Hepatocyte (in vitro differentiated cells): ENCODE measurements at regions not wholly inside any gene's neighbourhood (a gene's known extent, or its start where the extent isn't known, plus 50 kb on each side); places are given as distances from the start of the nearest gene placed in this dataset.

Experiments used
- DNase-seq: peaks from one replicate; pipeline ENCODE4 v3.0.0-alpha.2; 2016; ENCODE audit warnings: low spot score
- H2AFZ ChIP-seq: fragments of 200-600 bp; sonication (generic); 2 replicates; pipeline ENCODE4 v1.6.0; 2016; ENCODE audit warnings: antibody characterized with exemption, mild to moderate bottlenecking
- H3K27ac ChIP-seq: fragments of 200-600 bp; sonication (generic); 2 replicates; pipeline ENCODE4 v1.5.1; 2016; ENCODE audit warnings: mild to moderate bottlenecking
- H3K27me3 ChIP-seq: fragments of 200-600 bp; sonication (generic); 2 replicates; pipeline ENCODE4 v1.6.1; 2016
- H3K36me3 ChIP-seq: fragments of 200-600 bp; sonication (generic); replicated peaks from 2 replicates; pipeline ENCODE4 v1.5.1; 2016; ENCODE audit warnings: low read depth; ENCODE audit not compliant: insufficient read depth
- H3K4me1 ChIP-seq: fragments of 200-600 bp; sonication (generic); 2 replicates; pipeline ENCODE4 v1.5.1; 2016; ENCODE audit warnings: mild to moderate bottlenecking, moderate library complexity; ENCODE audit not compliant: insufficient read depth
- H3K4me2 ChIP-seq: fragments of 200-600 bp; sonication (generic); 2 replicates; pipeline ENCODE4 v1.6.0; 2016
- H3K4me3 ChIP-seq: fragments of 200-600 bp; sonication (generic); 2 replicates; pipeline ENCODE4 v1.5.1; 2016; ENCODE audit warnings: mild to moderate bottlenecking
- H3K79me2 ChIP-seq: fragments of 200-600 bp; sonication (generic); 2 replicates; pipeline ENCODE4 v1.6.0; 2017; ENCODE audit warnings: mild to moderate bottlenecking
- H3K9me2 ChIP-seq: fragments of 200-600 bp; sonication (generic); replicated peaks from 2 replicates; pipeline ENCODE4 v1.6.0; 2017; ENCODE audit warnings: mild to moderate bottlenecking; ENCODE audit not compliant: insufficient read depth
- H3K9me3 ChIP-seq: fragments of 200-600 bp; sonication (generic); 2 replicates; pipeline ENCODE4 v1.5.1; 2016; ENCODE audit warnings: low read depth, mild to moderate bottlenecking
- H4K20me1 ChIP-seq: fragments of 200-600 bp; sonication (generic); 2 replicates; pipeline ENCODE4 v1.6.0; 2016; ENCODE audit warnings: mild to moderate bottlenecking; ENCODE audit not compliant: insufficient read depth, poor library complexity, severe bottlenecking
- EZH2 ChIP-seq: fragments of 200-600 bp; sonication (generic); IDR thresholded peaks from 2 replicates; pipeline ENCODE4 v1.6.1; 2016; ENCODE audit warnings: antibody characterized with exemption, mild to moderate bottlenecking, borderline replicate concordance
- EZH2phosphoT487 ChIP-seq: fragments of 200-600 bp; sonication (generic); IDR thresholded peaks from one replicate; pipeline ENCODE4 v1.6.1; 2018; ENCODE audit warnings: antibody characterized with exemption, mild to moderate bottlenecking, low read depth, moderate library complexity; ENCODE audit not compliant: unreplicated experiment, severe bottlenecking
- WGBS: methylation state at CpG from one replicate; pipeline ENCODE4 v1.1.6; 2016; ENCODE audit warnings: low lambda C conversion rate; ENCODE audit errors: missing lambda C conversion rate; 5-methylcytosine and 5-hydroxymethylcytosine counted together
- TF ChIP-seq, protein P1 (sequence below): fragments of 200-600 bp; sonication (generic); IDR thresholded peaks from 2 replicates; pipeline ENCODE4 v1.5.1; 2016; ENCODE audit warnings: antibody characterized with exemption, mild to moderate bottlenecking; ENCODE audit not compliant: poor library complexity

DNA sequence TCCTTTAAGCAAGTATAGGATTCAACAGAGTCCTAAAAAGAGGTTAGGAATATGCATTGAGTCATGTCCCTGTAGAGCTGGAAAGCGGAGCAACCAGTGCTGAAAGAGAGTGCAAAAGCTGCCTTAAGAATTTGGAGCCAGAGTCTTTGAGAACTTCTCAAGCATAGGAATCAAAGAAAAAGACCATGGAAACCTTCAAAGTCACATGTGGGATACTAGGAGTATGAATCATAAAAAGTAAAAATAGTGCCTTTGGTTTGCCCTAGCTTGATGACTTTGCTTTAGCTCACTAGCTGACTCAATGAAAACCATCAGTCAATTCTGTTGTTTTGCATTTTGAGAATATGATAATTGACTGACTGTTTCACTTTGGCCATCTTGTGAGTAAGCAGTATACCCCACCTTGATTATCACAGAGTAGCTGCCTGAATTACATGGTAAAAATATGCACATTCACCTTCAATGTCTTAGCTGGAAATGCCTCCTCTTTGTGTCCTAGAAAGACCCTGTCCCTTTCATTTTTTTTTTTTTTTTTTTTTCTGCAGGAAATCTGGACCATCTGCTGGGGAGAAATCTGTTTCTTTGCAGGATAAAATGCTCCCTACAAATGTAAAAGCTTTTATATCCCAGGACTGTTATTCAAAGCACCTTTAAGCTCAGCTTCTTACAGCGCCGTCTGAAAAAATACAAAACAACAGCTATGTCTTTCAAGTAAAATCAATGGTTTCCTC, 248.6 kb upstream of the KRR1 start:
- Histone ChIP-seq H3K4me1 (no peaks in the 10 kb centered on the region), H3K4me2 (no peak overlapping the region), H3K4me3 (no peak overlapping the region), H3K79me2 (no peaks in the 10 kb centered on the region), H3K9me2 (no peaks in the 10 kb centered on the region), H3K36me3 (no peaks in the 10 kb centered on the region), H2AFZ (no peak overlapping the region), H3K27ac (no peak overlapping the region), H3K27me3 (no peaks in the 10 kb centered on the region), H3K9me3 (no peaks in the 10 kb centered on the region), H4K20me1 (no peaks in the 10 kb centered on the region)
- 77% methylated on average over 3 of the region's 3 CpGs for WGBS
- no peak for TF ChIP-seq EZH2phosphoT487
- no peak for DNase-seq

- no peaks in the 10 kb centered on the region for H3K36me3 ChIP-seq
- WGBS = 87% methylated on average over 4 of the region's 4 CpGs
- DNase-seq = no peak
- H2AFZ ChIP-seq = no peak overlapping the region
- no peaks in the 10 kb centered on the region for H3K9me2 ChIP-seq
- no peak overlapping the region for H3K4me3 ChIP-seq
- no peaks in the 10 kb centered on the region for H3K79me2 ChIP-seq
- H3K9me3 ChIP-seq = no peaks in the 10 kb centered on the region
- no peaks in the 10 kb centered on the region for H4K20me1 ChIP-seq
- no peak overlapping the region for H3K4me2 ChIP-seq
- no peak overlapping the region for H3K27ac ChIP-seq
- H3K27me3 ChIP-seq = no peaks in the 10 kb centered on the region
- TF ChIP-seq, protein P1, sequence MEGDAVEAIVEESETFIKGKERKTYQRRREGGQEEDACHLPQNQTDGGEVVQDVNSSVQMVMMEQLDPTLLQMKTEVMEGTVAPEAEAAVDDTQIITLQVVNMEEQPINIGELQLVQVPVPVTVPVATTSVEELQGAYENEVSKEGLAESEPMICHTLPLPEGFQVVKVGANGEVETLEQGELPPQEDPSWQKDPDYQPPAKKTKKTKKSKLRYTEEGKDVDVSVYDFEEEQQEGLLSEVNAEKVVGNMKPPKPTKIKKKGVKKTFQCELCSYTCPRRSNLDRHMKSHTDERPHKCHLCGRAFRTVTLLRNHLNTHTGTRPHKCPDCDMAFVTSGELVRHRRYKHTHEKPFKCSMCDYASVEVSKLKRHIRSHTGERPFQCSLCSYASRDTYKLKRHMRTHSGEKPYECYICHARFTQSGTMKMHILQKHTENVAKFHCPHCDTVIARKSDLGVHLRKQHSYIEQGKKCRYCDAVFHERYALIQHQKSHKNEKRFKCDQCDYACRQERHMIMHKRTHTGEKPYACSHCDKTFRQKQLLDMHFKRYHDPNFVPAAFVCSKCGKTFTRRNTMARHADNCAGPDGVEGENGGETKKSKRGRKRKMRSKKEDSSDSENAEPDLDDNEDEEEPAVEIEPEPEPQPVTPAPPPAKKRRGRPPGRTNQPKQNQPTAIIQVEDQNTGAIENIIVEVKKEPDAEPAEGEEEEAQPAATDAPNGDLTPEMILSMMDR = no peak
- TF ChIP-seq EZH2 = no peak
- no peak for TF ChIP-seq EZH2phosphoT487
- H3K4me1 ChIP-seq = peaks cover 3% of the 10 kb centered on the region
These were observed 247.8 kb upstream of the KRR1 start for GRCh38 chr12:75759196-75759595.

GRCh38 chr12:75756771-75757170, 245.4 kb upstream of the KRR1 start:
- DNase-seq = no peak
- H3K9me2 ChIP-seq = no peaks in the 10 kb centered on the region
- H3K9me3 ChIP-seq = no peaks in the 10 kb centered on the region
- H3K79me2 ChIP-seq = no peaks in the 10 kb centered on the region
- WGBS = 90% methylated on average over 3 of the region's 3 CpGs
- TF ChIP-seq EZH2 (no peak), EZH2phosphoT487 (no peak)
- TF ChIP-seq, protein P1 = no peak
- no peaks in the 10 kb centered on the region for H3K27me3 ChIP-seq
- H3K36me3 ChIP-seq = no peaks in the 10 kb centered on the region
- no peak overlapping the region for H3K27ac ChIP-seq
- H3K4me2 ChIP-seq = no peak overlapping the region
- H4K20me1 ChIP-seq = no peaks in the 10 kb centered on the region
- no peak overlapping the region for H3K4me3 ChIP-seq
- no peak overlapping the region for H2AFZ ChIP-seq
- H3K4me1 ChIP-seq = peaks cover 3% of the 10 kb centered on the region

DNA sequence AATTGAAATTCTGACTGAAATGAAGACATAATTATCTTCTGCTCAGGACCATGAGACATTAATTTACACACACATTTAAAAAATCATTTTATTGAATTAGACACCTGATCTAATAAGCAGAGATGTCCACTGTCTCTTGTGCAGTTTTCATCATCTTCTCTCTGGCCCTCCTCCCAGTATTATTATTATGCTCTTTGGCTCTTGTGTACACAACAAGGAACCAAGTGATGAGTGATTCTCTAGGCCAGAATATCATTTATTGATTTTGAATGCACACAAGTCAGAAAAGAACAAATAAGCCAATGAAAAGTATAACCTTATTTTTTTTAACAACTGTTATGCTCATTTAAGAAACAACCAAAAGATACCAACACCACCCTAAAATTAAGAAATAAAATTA, 244.7 kb upstream of the KRR1 start:
- Histone ChIP-seq H4K20me1 (no peaks in the 10 kb centered on the region), H3K9me3 (no peaks in the 10 kb centered on the region), H3K36me3 (no peaks in the 10 kb centered on the region), H2AFZ (no peak overlapping the region), H3K27me3 (no peaks in the 10 kb centered on the region), H3K9me2 (no peaks in the 10 kb centered on the region), H3K4me2 (no peak overlapping the region), H3K4me3 (no peak overlapping the region), H3K4me1 (peaks cover 3% of the 10 kb centered on the region), H3K79me2 (no peaks in the 10 kb centered on the region), H3K27ac (no peak overlapping the region)
- DNase-seq = no peak
- TF ChIP-seq EZH2 (no peak), EZH2phosphoT487 (no peak)
- TF ChIP-seq, protein P1 = no peak
